GM12878 (cell line): ENCODE measurements at regions not wholly inside any gene's neighbourhood (a gene's known extent, or its start where the extent isn't known, plus 50 kb on each side); places are given as distances from the start of the nearest gene placed in this dataset.

Experiments used
- EZH2 ChIP-seq: IDR thresholded peaks from 2 replicates; pipeline ENCODE4 v1.6.1; 2012; ENCODE audit warnings: low read depth, mild to moderate bottlenecking, control low read depth, inconsistent platforms, low read length, borderline replicate concordance; ENCODE audit not compliant: control insufficient read depth
- POLR2A ChIP-seq: IDR thresholded peaks from 2 replicates; pipeline ENCODE4 v1.6.1; 2011; ENCODE audit warnings: low read depth, mild to moderate bottlenecking, low read length
- TARDBP ChIP-seq: IDR thresholded peaks from 2 replicates; pipeline ENCODE4 v1.6.1; 2016; ENCODE audit warnings: borderline replicate concordance

GRCh38 chr18:25454270-25454659, 102.3 kb upstream of the ZNF521 start:
- no peak for TF ChIP-seq TARDBP
- no peak for TF ChIP-seq POLR2A
- no peak for TF ChIP-seq EZH2
